SK-N-MC (cell line): ENCODE measurements at regions not wholly inside any gene's neighbourhood (a gene's known extent, or its start where the extent isn't known, plus 50 kb on each side); places are given as distances from the start of the nearest gene placed in this dataset.

Experiments used
- DNase-seq: peaks from one replicate; pipeline ENCODE4 v3.0.0-alpha.2; 2011; ENCODE audit warnings: low read depth, low spot score
- H3K27ac ChIP-seq: fragments of 200-600 bp; sonication (generic); 2 replicates; pipeline ENCODE4 v1.5.1; 2016; ENCODE audit warnings: mixed run types
- H3K36me3 ChIP-seq: fragments of 200-600 bp; sonication (generic); 2 replicates; pipeline ENCODE4 v1.6.1; 2017; ENCODE audit warnings: antibody characterized with exemption, low read length, mixed read lengths; ENCODE audit not compliant: insufficient read depth
- H3K4me3 ChIP-seq: fragments of 200-600 bp; sonication (generic); 2 replicates; pipeline ENCODE4 v1.5.1; 2016
- H3K9ac ChIP-seq: fragments of 200-600 bp; sonication (generic); 2 replicates; pipeline ENCODE4 v1.8.0; 2017; ENCODE audit warnings: mixed run types, mixed read lengths; ENCODE audit not compliant: insufficient read length
- H3K9me3 ChIP-seq: fragments of 200-600 bp; sonication (generic); 2 replicates; pipeline ENCODE4 v1.6.1; 2017; ENCODE audit warnings: low read depth, mild to moderate bottlenecking, antibody characterized with exemption, low read length, moderate library complexity, mixed read lengths
- EZH2 ChIP-seq: fragments of 200-600 bp; sonication (generic); IDR thresholded peaks from one replicate; pipeline ENCODE4 v1.6.1; 2017; ENCODE audit warnings: antibody characterized with exemption
- FOXP2 ChIP-seq: optimal IDR thresholded peaks from 2 replicates; pipeline ENCODE3; 2011; ENCODE audit warnings: mild to moderate bottlenecking, moderate library complexity; ENCODE audit not compliant: insufficient read depth; ENCODE audit errors: extremely low read length, control extremely low read depth
- POLR2AphosphoS5 ChIP-seq: IDR thresholded peaks from 2 replicates; pipeline ENCODE4 v1.6.1; 2012; ENCODE audit warnings: mild to moderate bottlenecking, low read depth, low read length, borderline replicate concordance

- H3K27ac ChIP-seq = no peak overlapping the region
- H3K9me3 ChIP-seq = no peaks in the 10 kb centered on the region
- TF ChIP-seq EZH2 (no peak), FOXP2 (no peak), POLR2AphosphoS5 (no peak)
- H3K9ac ChIP-seq = no peak overlapping the region
- peak; percentile 67 for DNase-seq
- no peaks in the 10 kb centered on the region for H3K36me3 ChIP-seq
- H3K4me3 ChIP-seq = peak overlapping the region; percentile 59
Observed at GRCh38 chr15:85296615-85297402, 83.6 kb upstream of the AKAP13 start.

DNA sequence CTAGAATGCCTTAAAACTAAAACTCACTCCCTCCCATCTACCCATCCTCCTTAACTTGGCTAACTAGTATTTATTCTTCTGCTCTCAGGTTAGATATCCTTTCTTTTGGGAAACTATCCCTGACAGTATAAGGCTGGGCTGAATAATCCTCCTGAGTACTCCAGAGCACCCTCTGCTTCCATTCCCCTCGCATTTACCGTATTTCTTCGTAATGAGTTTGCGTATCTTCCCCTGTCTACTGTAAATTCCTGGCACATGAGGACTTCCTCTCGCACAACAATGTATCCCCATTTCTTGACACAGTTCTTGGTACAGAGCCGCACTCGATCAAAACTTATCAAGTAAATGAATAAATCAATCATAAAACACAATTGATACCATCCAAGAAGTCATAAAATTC lies 82.9 kb upstream of the AKAP13 start:
- H3K9me3 ChIP-seq = no peaks in the 10 kb centered on the region
- no peak overlapping the region for H3K9ac ChIP-seq
- TF ChIP-seq POLR2AphosphoS5 = no peak
- TF ChIP-seq FOXP2 = no peak
- no peak for TF ChIP-seq EZH2
- DNase-seq = no peak
- no peak overlapping the region for H3K27ac ChIP-seq
- H3K36me3 ChIP-seq = no peaks in the 10 kb centered on the region
- H3K4me3 ChIP-seq = no peak overlapping the region

GRCh38 chr15:85298366-85298765 lies 82.0 kb upstream of the AKAP13 start:
- no peak for DNase-seq
- Histone ChIP-seq H3K27ac (no peak overlapping the region), H3K4me3 (no peak overlapping the region), H3K9ac (no peak overlapping the region), H3K9me3 (no peaks in the 10 kb centered on the region), H3K36me3 (no peaks in the 10 kb centered on the region)
- TF ChIP-seq FOXP2 (no peak), POLR2AphosphoS5 (no peak), EZH2 (no peak)

DNA sequence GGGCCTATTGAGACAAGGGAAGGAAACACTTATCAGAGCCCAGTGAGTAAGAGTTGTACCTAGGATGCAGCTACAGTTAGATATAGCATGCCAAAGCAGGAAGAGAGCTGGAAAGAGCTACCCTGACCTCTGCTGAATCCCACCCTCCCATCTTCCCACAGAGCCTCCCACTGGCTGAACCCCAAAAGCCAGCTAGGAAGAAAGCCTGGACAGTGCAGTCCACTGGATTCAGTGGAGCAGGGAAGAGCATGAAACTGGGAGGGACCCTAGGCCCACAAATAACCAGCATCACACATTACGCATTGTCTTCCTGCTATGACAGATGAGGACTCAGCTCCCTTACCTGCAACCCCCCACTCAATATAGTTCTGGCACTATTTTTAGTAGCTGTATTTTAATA lies 81.5 kb upstream of the AKAP13 start:
- no peak overlapping the region for H3K27ac ChIP-seq
- DNase-seq = no peak
- H3K4me3 ChIP-seq = no peak overlapping the region
- H3K9ac ChIP-seq = no peak overlapping the region
- no peaks in the 10 kb centered on the region for H3K36me3 ChIP-seq
- TF ChIP-seq EZH2 (no peak), POLR2AphosphoS5 (no peak), FOXP2 (no peak)
- no peaks in the 10 kb centered on the region for H3K9me3 ChIP-seq

GRCh38 chr15:85302271-85302670 lies 78.1 kb upstream of the AKAP13 start:
- H3K36me3 ChIP-seq = no peaks in the 10 kb centered on the region
- H3K9ac ChIP-seq = no peak overlapping the region
- H3K9me3 ChIP-seq = no peaks in the 10 kb centered on the region
- H3K27ac ChIP-seq = no peak overlapping the region
- no peak for TF ChIP-seq FOXP2
- TF ChIP-seq POLR2AphosphoS5 = no peak
- no peak for TF ChIP-seq EZH2
- DNase-seq = no peak
- no peak overlapping the region for H3K4me3 ChIP-seq

DNA sequence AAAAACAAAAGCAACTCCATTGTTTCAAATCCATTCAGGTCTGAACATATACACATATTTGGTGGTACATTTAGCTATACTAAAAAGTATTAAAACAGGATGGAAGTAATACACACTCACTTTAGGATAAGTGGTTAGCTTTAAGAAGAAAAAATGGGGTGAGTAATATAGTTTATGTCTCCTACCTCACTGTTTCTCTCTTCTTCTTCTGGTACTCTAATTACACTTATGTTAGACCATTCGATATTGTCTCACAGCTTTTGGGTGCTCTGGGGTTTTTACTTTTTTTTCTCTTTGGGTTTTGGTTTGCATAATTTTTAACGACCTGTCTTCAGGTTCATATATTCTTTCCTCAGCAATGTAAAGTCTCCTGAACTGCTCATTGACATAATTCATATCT lies 75.4 kb upstream of the AKAP13 start:
- no peak for DNase-seq
- Histone ChIP-seq H3K4me3 (no peak overlapping the region), H3K27ac (no peak overlapping the region), H3K36me3 (no peaks in the 10 kb centered on the region), H3K9me3 (no peaks in the 10 kb centered on the region), H3K9ac (no peak overlapping the region)
- TF ChIP-seq FOXP2 (no peak), EZH2 (no peak), POLR2AphosphoS5 (no peak)

- no peak overlapping the region for H3K4me3 ChIP-seq
- no peak overlapping the region for H3K27ac ChIP-seq
- no peak for DNase-seq
- no peaks in the 10 kb centered on the region for H3K36me3 ChIP-seq
- no peak overlapping the region for H3K9ac ChIP-seq
- TF ChIP-seq POLR2AphosphoS5 (no peak), FOXP2 (no peak), EZH2 (no peak)
- H3K9me3 ChIP-seq = no peaks in the 10 kb centered on the region
Observed at GRCh38 chr15:85306946-85307686, 73.3 kb upstream of the AKAP13 start.

GRCh38 chr15:85307687-85308045 lies 72.7 kb upstream of the AKAP13 start:
- H3K36me3 ChIP-seq = no peaks in the 10 kb centered on the region
- TF ChIP-seq POLR2AphosphoS5 (no peak), EZH2 (no peak), FOXP2 (no peak)
- H3K27ac ChIP-seq = no peak overlapping the region
- no peaks in the 10 kb centered on the region for H3K9me3 ChIP-seq
- no peak for DNase-seq
- no peak overlapping the region for H3K4me3 ChIP-seq
- no peak overlapping the region for H3K9ac ChIP-seq

GRCh38 chr15:85311647-85312046 lies 68.8 kb upstream of the AKAP13 start:
- Histone ChIP-seq H3K4me3 (no peak overlapping the region), H3K9me3 (no peaks in the 10 kb centered on the region), H3K27ac (no peak overlapping the region), H3K36me3 (no peaks in the 10 kb centered on the region), H3K9ac (no peak overlapping the region)
- TF ChIP-seq POLR2AphosphoS5 (no peak), EZH2 (no peak), FOXP2 (no peak)
- no peak for DNase-seq
